LNCaP clone FGC (cell line): ENCODE measurements at regions not wholly inside any gene's neighbourhood (a gene's known extent, or its start where the extent isn't known, plus 50 kb on each side); places are given as distances from the start of the nearest gene placed in this dataset.
"Not testable (repeated sequence)": the region's sequence is repeated elsewhere in the genome, so short reads cannot be mapped to it uniquely, and the experiment has no call there.

Experiments used
- DNase-seq: peaks from one replicate; pipeline ENCODE4 v3.0.0-alpha.2; 2011; ENCODE audit warnings: low read depth
- H3K4me3 ChIP-seq: 2 replicates; pipeline ENCODE4 v1.5.1; 2011; ENCODE audit warnings: mild to moderate bottlenecking, low read depth, low read length, control low read depth
- CTCF ChIP-seq: IDR thresholded peaks from 2 replicates; pipeline ENCODE4 v1.5.1; 2012; ENCODE audit warnings: mild to moderate bottlenecking; ENCODE audit not compliant: control insufficient read depth, insufficient read depth; ENCODE audit errors: extremely low read depth

GRCh38 chr10:117442521-117442920, 67.3 kb upstream of the PDZD8 start:
- no peak overlapping the region for H3K4me3 ChIP-seq
- DNase-seq: no peak
- TF ChIP-seq CTCF: no peak

GRCh38 chr10:117441812-117442443, 66.7 kb upstream of the PDZD8 start:
- no peak overlapping the region for H3K4me3 ChIP-seq
- no peak for DNase-seq
- no peak for TF ChIP-seq CTCF

- no peak overlapping the region for H3K4me3 ChIP-seq
- TF ChIP-seq CTCF: no peak
- no peak for DNase-seq
These were observed 66.1 kb upstream of the PDZD8 start for GRCh38 chr10:117441361-117441760.

GRCh38 chr10:117439243-117439912, 64.1 kb upstream of the PDZD8 start:
- no peak for TF ChIP-seq CTCF
- no peak overlapping the region for H3K4me3 ChIP-seq
- DNase-seq: no peak

GRCh38 chr10:117432866-117433265, 57.6 kb upstream of the PDZD8 start:
- TF ChIP-seq CTCF: no peak
- no peak for DNase-seq

GRCh38 chr10:117431160-117431559, 55.9 kb upstream of the PDZD8 start:
- no peak overlapping the region for H3K4me3 ChIP-seq
- TF ChIP-seq CTCF: peak; percentile 39
- DNase-seq: no peak

More at GRCh38 chr10:117432866-117433265, 57.6 kb upstream of the PDZD8 start:
- no peak overlapping the region for H3K4me3 ChIP-seq

GRCh38 chr10:117430535-117430934, 55.3 kb upstream of the PDZD8 start:
- DNase-seq, H3K4me3 ChIP-seq: not testable (repeated sequence)
